Endothelial cell of umbilical vein (primary cell): ENCODE measurements at regions not wholly inside any gene's neighbourhood (a gene's known extent, or its start where the extent isn't known, plus 50 kb on each side); places are given as distances from the start of the nearest gene placed in this dataset.

ENCODE experiments used
- POLR2AphosphoS5 ChIP-seq: IDR thresholded peaks from 2 replicates; pipeline ENCODE4 v1.6.1; 2012; ENCODE audit warnings: low read depth, mild to moderate bottlenecking, control low read depth, low read length, moderate library complexity; ENCODE audit not compliant: insufficient read depth
- TF ChIP-seq, protein P1 (sequence below), 2 donors: IDR thresholded peaks; 1 replicate in 1 of 2; 2 replicates in 1 of 2; pipeline ENCODE4 v1.5.1; 2011; ENCODE audit warnings: low read length in 2 of 2, mild to moderate bottlenecking in 2 of 2, moderate library complexity in 2 of 2, control low read depth in 1 of 2, inconsistent platforms in 1 of 2, low read depth in 1 of 2; ENCODE audit not compliant: insufficient read depth in 1 of 2; ENCODE audit errors: extremely low read depth in 1 of 2

DNA sequence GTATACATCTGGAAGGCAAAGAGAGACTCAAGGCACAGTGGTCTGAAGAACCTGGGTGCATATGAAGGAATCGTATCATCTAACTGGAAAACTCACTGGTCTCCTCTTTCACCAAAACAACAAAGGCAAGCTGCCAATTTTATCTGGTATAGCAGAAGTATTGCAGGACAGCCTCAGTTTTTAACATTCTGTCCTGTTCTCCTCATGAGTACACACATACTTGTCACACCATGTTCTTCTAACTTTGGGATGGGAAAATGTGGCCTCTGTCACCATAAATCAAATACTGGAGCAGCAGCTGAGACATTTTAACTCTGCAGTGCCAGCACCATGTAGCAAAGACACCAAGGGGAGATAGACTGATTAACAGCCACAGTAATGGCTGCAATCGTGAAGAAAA is 199.1 kb upstream of the CNR1 start:
- TF ChIP-seq, protein P1, sequence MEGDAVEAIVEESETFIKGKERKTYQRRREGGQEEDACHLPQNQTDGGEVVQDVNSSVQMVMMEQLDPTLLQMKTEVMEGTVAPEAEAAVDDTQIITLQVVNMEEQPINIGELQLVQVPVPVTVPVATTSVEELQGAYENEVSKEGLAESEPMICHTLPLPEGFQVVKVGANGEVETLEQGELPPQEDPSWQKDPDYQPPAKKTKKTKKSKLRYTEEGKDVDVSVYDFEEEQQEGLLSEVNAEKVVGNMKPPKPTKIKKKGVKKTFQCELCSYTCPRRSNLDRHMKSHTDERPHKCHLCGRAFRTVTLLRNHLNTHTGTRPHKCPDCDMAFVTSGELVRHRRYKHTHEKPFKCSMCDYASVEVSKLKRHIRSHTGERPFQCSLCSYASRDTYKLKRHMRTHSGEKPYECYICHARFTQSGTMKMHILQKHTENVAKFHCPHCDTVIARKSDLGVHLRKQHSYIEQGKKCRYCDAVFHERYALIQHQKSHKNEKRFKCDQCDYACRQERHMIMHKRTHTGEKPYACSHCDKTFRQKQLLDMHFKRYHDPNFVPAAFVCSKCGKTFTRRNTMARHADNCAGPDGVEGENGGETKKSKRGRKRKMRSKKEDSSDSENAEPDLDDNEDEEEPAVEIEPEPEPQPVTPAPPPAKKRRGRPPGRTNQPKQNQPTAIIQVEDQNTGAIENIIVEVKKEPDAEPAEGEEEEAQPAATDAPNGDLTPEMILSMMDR (IDR thresholded peaks at IDR 0.05; ENCODE audit: extremely low read depth in 1 of 2, insufficient read depth in 1 of 2, low read depth in 1 of 2, low read length in 2 of 2), result no peak
- no peak for TF ChIP-seq POLR2AphosphoS5
